Fibroblast of peridontal ligament (primary cell): ENCODE measurements at regions not wholly inside any gene's neighbourhood (a gene's known extent, or its start where the extent isn't known, plus 50 kb on each side); places are given as distances from the start of the nearest gene placed in this dataset.

Experiments
- DNase-seq: peaks from one replicate; pipeline ENCODE4 v3.0.0-alpha.2; 2010; ENCODE audit errors: extremely low read depth

GRCh38 chr13:65889368-65889767 lies 1340.8 kb downstream of the PCDH9 start:
- peak; percentile 20 for DNase-seq

- no peak for DNase-seq
Observed at GRCh38 chr13:65882810-65883209, 1347.3 kb downstream of the PCDH9 start.

- no peak for DNase-seq
Observed at GRCh38 chr13:65881561-65882155, 1348.5 kb downstream of the PCDH9 start.

GRCh38 chr13:65875031-65875430 lies 1355.1 kb downstream of the PCDH9 start:
- DNase-seq = no peak

- DNase-seq = peak; percentile 20
Observed at GRCh38 chr13:65872448-65872847, 1357.7 kb downstream of the PCDH9 start.

- DNase-seq = no peak
Observed at GRCh38 chr13:65868884-65869283, 1361.3 kb downstream of the PCDH9 start.

GRCh38 chr13:65868099-65868498 lies 1362.0 kb downstream of the PCDH9 start:
- DNase-seq = no peak

- DNase-seq = no peak
Observed at GRCh38 chr13:65866138-65866537, 1364.0 kb downstream of the PCDH9 start.

- DNase-seq = no peak
Observed at GRCh38 chr13:65865206-65865605, 1364.9 kb downstream of the PCDH9 start.

- DNase-seq = no peak
Observed at GRCh38 chr13:65864039-65864438, 1366.1 kb downstream of the PCDH9 start.

GRCh38 chr13:65860306-65860705 lies 1369.8 kb downstream of the PCDH9 start:
- no peak for DNase-seq

- DNase-seq = peak; percentile 22
Observed at GRCh38 chr13:65857942-65858565, 1372.1 kb downstream of the PCDH9 start.

GRCh38 chr13:65856431-65856830 lies 1373.7 kb downstream of the PCDH9 start:
- peak; percentile 84 for DNase-seq

GRCh38 chr13:65855242-65855805 lies 1374.8 kb downstream of the PCDH9 start:
- peak; percentile 40 for DNase-seq

GRCh38 chr13:65854431-65854830 lies 1375.7 kb downstream of the PCDH9 start:
- no peak for DNase-seq

GRCh38 chr13:65844266-65844841 lies 1385.8 kb downstream of the PCDH9 start:
- no peak for DNase-seq

GRCh38 chr13:65843314-65843731 lies 1386.8 kb downstream of the PCDH9 start:
- DNase-seq = no peak

GRCh38 chr13:65841156-65841555 lies 1389.0 kb downstream of the PCDH9 start:
- DNase-seq = no peak

- no peak for DNase-seq
Observed at GRCh38 chr13:65836066-65836465, 1394.1 kb downstream of the PCDH9 start.

GRCh38 chr13:65834897-65835296 lies 1395.2 kb downstream of the PCDH9 start:
- peak; percentile 44 for DNase-seq

GRCh38 chr13:65830411-65831205 lies 1399.5 kb downstream of the PCDH9 start:
- DNase-seq = no peak
